ENCODE measurements at regions not wholly inside any gene's neighbourhood (a gene's known extent, or its start where the extent isn't known, plus 50 kb on each side); places are given as distances from the start of the nearest gene placed in this dataset.
A peak's percentile ranks its signal among the peaks of the same experiment; 100 is the strongest.

DNA sequence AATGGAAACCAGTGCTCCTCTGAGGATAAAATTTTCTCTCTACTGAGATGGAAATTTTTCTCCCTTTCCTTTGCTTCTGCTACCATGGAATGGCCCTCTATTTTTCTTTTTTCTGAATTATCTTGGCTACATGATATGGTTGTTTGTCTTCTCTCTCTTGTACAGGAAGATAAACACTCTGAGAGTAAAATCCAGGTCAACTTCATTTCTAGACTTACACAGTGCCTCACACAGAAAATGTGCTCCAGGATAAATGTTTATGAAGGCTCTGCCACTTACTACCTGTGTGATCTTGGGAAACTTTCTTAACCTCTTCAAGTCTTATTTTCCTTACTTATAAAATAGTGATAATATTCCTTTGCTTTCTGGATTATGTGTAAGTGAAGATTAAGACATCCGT lies 153.9 kb downstream of the PRELID2 start:
- no peak overlapping the region for H3K4me3 ChIP-seq
- peak overlapping the region; percentile 58 to 65 for H3K27ac ChIP-seq
- no peaks in the 10 kb centered on the region for H3K9me3 ChIP-seq
- TF ChIP-seq, protein P1, sequence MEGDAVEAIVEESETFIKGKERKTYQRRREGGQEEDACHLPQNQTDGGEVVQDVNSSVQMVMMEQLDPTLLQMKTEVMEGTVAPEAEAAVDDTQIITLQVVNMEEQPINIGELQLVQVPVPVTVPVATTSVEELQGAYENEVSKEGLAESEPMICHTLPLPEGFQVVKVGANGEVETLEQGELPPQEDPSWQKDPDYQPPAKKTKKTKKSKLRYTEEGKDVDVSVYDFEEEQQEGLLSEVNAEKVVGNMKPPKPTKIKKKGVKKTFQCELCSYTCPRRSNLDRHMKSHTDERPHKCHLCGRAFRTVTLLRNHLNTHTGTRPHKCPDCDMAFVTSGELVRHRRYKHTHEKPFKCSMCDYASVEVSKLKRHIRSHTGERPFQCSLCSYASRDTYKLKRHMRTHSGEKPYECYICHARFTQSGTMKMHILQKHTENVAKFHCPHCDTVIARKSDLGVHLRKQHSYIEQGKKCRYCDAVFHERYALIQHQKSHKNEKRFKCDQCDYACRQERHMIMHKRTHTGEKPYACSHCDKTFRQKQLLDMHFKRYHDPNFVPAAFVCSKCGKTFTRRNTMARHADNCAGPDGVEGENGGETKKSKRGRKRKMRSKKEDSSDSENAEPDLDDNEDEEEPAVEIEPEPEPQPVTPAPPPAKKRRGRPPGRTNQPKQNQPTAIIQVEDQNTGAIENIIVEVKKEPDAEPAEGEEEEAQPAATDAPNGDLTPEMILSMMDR (IDR thresholded peaks at IDR 0.05) = no peak
- H3K4me1 ChIP-seq = peaks cover 0 to 20% of the 10 kb centered on the region in 2 donors
- no peaks in the 10 kb centered on the region for H3K36me3 ChIP-seq
- H3K27me3 ChIP-seq = no peaks in the 10 kb centered on the region
- DNase-seq (ENCODE audit: low spot score) = no peak

DNA sequence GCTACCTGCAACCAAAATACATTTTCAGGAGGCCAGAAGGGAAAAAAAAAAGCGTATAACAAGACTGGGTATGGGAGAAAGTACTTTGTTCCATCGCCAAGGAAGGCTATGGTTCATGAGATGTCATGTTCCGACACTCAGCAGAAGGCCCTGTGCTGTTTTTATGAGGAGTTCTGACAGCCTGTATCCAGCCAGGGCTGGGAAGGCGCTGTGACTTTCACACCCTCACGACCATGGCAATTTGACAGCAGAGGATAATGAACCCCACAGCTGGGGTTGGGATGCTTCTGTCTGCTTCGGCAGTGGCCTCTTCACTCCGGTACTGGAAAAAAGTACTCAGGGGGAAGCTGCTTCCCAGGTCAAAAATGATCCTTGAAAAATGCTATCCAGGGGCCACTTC lies 154.4 kb downstream of the PRELID2 start:
- no peak overlapping the region for H3K4me3 ChIP-seq
- H3K4me1 ChIP-seq = peaks cover 0 to 20% of the 10 kb centered on the region in 2 donors
- H3K9me3 ChIP-seq = no peaks in the 10 kb centered on the region
- peak; percentile 60 for DNase-seq (ENCODE audit: low spot score)
- peak overlapping the region; percentile 58 to 65 for H3K27ac ChIP-seq
- H3K27me3 ChIP-seq = no peaks in the 10 kb centered on the region
- TF ChIP-seq, protein P1 (IDR thresholded peaks at IDR 0.05) = no peak
- H3K36me3 ChIP-seq = no peaks in the 10 kb centered on the region

- TF ChIP-seq, protein P1 (IDR thresholded peaks at IDR 0.05) = peak in 1 of 2 donors; percentile 25
Observed at GRCh38 chr5:145680169-145680568, 155.0 kb downstream of the PRELID2 start.

DNA sequence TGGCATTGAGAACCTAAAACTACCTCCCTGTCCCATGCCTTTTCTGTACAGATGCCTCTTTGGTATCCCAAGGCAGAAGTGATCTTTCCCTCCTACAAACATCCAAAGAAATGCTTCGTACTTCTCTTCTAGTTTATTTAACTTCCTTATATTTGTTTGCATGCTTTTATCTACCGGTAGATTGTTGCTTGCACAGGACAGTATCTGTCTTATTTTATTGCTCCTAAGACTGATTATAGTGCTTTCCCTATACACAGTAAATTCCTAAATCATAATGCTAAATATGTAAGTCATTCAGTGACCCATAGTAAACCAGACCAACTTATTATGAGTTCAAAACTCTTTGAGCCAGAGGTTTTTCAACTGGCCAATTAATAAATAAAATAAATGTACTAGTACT lies 156.9 kb downstream of the PRELID2 start:
- Histone ChIP-seq H3K4me1 (peaks cover 0 to 20% of the 10 kb centered on the region in 2 donors), H3K9me3 (no peaks in the 10 kb centered on the region), H3K36me3 (no peaks in the 10 kb centered on the region), H3K4me3 (no peak overlapping the region), H3K27me3 (no peaks in the 10 kb centered on the region), H3K27ac (no peak overlapping the region)
- DNase-seq (ENCODE audit: low spot score) = no peak
- TF ChIP-seq, protein P1 (IDR thresholded peaks at IDR 0.05) = no peak

More at GRCh38 chr5:145680169-145680568, 155.0 kb downstream of the PRELID2 start:
- Histone ChIP-seq H3K4me3 (no peak overlapping the region), H3K4me1 (peaks cover 0 to 20% of the 10 kb centered on the region in 2 donors), H3K9me3 (no peaks in the 10 kb centered on the region), H3K27ac (peak overlapping the region; percentile 58 to 65), H3K36me3 (no peaks in the 10 kb centered on the region), H3K27me3 (no peaks in the 10 kb centered on the region)
- DNase-seq (ENCODE audit: low spot score) = no peak

- Histone ChIP-seq H3K36me3 (no peaks in the 10 kb centered on the region), H3K4me3 (no peak overlapping the region), H3K27ac (no peak overlapping the region), H3K9me3 (no peaks in the 10 kb centered on the region), H3K4me1 (no peaks in the 10 kb centered on the region), H3K27me3 (no peaks in the 10 kb centered on the region)
- TF ChIP-seq, protein P1 (IDR thresholded peaks at IDR 0.05) = no peak
- no peak for DNase-seq (ENCODE audit: low spot score)
Observed at GRCh38 chr5:145673786-145674185, 161.4 kb downstream of the PRELID2 start.

- Histone ChIP-seq H3K4me3 (no peak overlapping the region), H3K36me3 (no peaks in the 10 kb centered on the region), H3K27me3 (no peaks in the 10 kb centered on the region), H3K4me1 (no peaks in the 10 kb centered on the region), H3K27ac (no peak overlapping the region), H3K9me3 (no peaks in the 10 kb centered on the region)
- no peak for DNase-seq (ENCODE audit: low spot score)
- TF ChIP-seq, protein P1 (IDR thresholded peaks at IDR 0.05) = no peak
Observed at GRCh38 chr5:145668714-145669113, 166.4 kb downstream of the PRELID2 start.

All from right atrium auricular region (tissue), 2 donors.